ENCODE measurements at regions not wholly inside any gene's neighbourhood (a gene's known extent, or its start where the extent isn't known, plus 50 kb on each side); places are given as distances from the start of the nearest gene placed in this dataset.

GRCh38 chr1:234724516-234725176, 114.7 kb upstream of the IRF2BP2 start (continued):
- TF ChIP-seq ZNF605 (CRISPR knock-in tag; IDR thresholded peaks at IDR 0.05) (peak; percentile 83), TBX3 (IDR thresholded peaks at IDR 0.05; ENCODE audit: borderline replicate concordance) (no peak), SMARCE1 (IDR thresholded peaks at IDR 0.05; ENCODE audit: borderline replicate concordance) (no peak), ZNF333 (CRISPR knock-in tag; IDR thresholded peaks at IDR 0.05; ENCODE audit: borderline replicate concordance) (no peak), ZC3H13 (CRISPR knock-in tag; IDR thresholded peaks at IDR 0.05) (no peak; the same call in 1 of the 2 replicates), RNF219 (CRISPR knock-in tag; IDR thresholded peaks at IDR 0.05) (no peak; the same call in 1 of the 2 replicates), ASH2L (IDR thresholded peaks at IDR 0.05; ENCODE audit: insufficient read length, low read depth, low read length) (no peak), ZC3H4 (CRISPR knock-in tag; IDR thresholded peaks at IDR 0.05; ENCODE audit: borderline replicate concordance) (peak; percentile 98), TERF1 (CRISPR knock-in tag; IDR thresholded peaks at IDR 0.05) (no peak), ZNF264 (CRISPR knock-in tag; IDR thresholded peaks at IDR 0.05) (0 out of 2 replicates have a peak, but pooled peaks have one; percentile 15), ZNF567 (CRISPR knock-in tag; IDR thresholded peaks at IDR 0.05; ENCODE audit: borderline replicate concordance) (no peak), ZNF205 (CRISPR knock-in tag; IDR thresholded peaks at IDR 0.05) (no peak), NFYC (CRISPR knock-in tag; IDR thresholded peaks at IDR 0.05) (no peak; the same call in 1 of the 2 replicates), ZNF441 (CRISPR knock-in tag; IDR thresholded peaks at IDR 0.05; ENCODE audit: borderline replicate concordance) (no peak), TOE1 (CRISPR knock-in tag; IDR thresholded peaks at IDR 0.05) (peak; percentile 60; the same call in 1 of the 2 replicates), ZNF572 (CRISPR knock-in tag; IDR thresholded peaks at IDR 0.05) (no peak), HMG20B (CRISPR knock-in tag; conservative IDR thresholded peaks at IDR 0.05) (no peak; the same call in 1 of the 2 replicates), FUBP1 (CRISPR knock-in tag; IDR thresholded peaks at IDR 0.05; ENCODE audit: borderline replicate concordance) (0 out of 2 replicates have a peak, but pooled peaks have one; percentile 42), ZNF362 (CRISPR knock-in tag; IDR thresholded peaks at IDR 0.05; ENCODE audit: borderline replicate concordance) (no peak; the same call in none of the 2 replicates), IRF2 (CRISPR knock-in tag; IDR thresholded peaks at IDR 0.05) (no peak; the same call in none of the 2 replicates), ZNF598 (CRISPR knock-in tag; IDR thresholded peaks at IDR 0.05; ENCODE audit: borderline replicate concordance) (no peak), TBL1XR1 (IDR thresholded peaks at IDR 0.05; ENCODE audit: borderline replicate concordance, low read length, partially characterized antibody) (no peak), KLF9 (CRISPR knock-in tag; IDR thresholded peaks at IDR 0.05; ENCODE audit: low read depth) (no peak)
